GM12875 (cell line): ENCODE measurements at regions not wholly inside any gene's neighbourhood (a gene's known extent, or its start where the extent isn't known, plus 50 kb on each side); places are given as distances from the start of the nearest gene placed in this dataset.

ENCODE experiments used
- H3K4me3 ChIP-seq: one replicate; pipeline ENCODE4 v1.5.1; 2011; ENCODE audit warnings: low read depth, low read length, control low read depth
- TF ChIP-seq, protein P1 (sequence below): IDR thresholded peaks from 2 replicates; pipeline ENCODE4 v1.5.1; 2011; ENCODE audit warnings: low read depth, mild to moderate bottlenecking, control low read depth, inconsistent platforms, low read length, moderate library complexity, borderline replicate concordance; ENCODE audit not compliant: insufficient read depth

DNA sequence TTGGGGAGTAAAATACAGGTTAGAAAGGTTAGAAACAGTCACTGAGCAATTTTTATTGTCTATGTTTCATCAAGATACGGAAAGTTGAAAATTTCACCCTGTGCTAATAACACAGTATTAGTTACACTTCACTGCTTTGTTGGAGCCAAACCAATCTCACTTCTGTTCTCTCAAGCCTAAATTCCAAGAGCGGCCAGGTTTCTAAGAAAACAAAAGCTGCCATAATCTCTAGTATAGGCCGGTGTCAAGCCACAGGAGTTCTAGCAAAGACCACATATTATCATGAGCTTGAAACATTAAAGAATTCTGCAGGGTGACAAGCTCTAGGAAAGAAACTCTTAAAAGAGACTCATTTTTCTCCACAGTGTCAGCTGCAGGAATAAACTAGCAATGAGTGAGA, 128.7 kb downstream of the TXNL1 start:
- H3K4me3 ChIP-seq = no peak overlapping the region
- TF ChIP-seq, protein P1, sequence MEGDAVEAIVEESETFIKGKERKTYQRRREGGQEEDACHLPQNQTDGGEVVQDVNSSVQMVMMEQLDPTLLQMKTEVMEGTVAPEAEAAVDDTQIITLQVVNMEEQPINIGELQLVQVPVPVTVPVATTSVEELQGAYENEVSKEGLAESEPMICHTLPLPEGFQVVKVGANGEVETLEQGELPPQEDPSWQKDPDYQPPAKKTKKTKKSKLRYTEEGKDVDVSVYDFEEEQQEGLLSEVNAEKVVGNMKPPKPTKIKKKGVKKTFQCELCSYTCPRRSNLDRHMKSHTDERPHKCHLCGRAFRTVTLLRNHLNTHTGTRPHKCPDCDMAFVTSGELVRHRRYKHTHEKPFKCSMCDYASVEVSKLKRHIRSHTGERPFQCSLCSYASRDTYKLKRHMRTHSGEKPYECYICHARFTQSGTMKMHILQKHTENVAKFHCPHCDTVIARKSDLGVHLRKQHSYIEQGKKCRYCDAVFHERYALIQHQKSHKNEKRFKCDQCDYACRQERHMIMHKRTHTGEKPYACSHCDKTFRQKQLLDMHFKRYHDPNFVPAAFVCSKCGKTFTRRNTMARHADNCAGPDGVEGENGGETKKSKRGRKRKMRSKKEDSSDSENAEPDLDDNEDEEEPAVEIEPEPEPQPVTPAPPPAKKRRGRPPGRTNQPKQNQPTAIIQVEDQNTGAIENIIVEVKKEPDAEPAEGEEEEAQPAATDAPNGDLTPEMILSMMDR = no peak

DNA sequence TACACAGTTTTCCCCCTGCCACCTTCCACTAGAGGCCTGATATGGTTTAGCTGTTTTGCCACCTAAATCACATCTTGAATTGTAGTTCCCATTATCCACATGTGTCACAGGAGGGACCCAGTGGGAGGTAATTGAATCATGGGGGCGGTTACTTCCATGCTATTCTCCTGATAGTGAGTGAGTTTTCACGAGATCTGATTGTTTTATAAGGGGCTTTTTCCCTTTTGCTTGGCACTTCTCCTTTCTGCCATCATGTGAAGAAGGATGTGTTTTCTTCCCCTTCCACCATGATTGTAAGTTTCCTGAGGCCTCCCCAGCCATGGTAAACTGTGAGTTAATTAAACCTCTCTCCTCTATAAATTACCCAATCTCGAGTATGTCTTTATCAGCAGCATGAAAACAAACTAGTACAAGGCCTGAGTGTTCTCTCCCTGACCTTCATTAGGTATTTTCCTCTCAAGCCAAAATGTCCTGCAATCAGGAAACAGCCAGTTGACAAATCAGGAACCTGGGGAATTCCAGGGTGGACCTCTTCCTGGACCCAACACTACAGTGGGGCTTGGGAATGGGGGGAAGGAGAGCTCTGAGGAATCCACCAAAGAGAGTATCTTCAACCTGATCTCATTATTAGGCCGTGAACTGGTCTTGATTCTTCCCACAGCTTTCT, 129.9 kb downstream of the TXNL1 start:
- TF ChIP-seq, protein P1 = no peak

DNA sequence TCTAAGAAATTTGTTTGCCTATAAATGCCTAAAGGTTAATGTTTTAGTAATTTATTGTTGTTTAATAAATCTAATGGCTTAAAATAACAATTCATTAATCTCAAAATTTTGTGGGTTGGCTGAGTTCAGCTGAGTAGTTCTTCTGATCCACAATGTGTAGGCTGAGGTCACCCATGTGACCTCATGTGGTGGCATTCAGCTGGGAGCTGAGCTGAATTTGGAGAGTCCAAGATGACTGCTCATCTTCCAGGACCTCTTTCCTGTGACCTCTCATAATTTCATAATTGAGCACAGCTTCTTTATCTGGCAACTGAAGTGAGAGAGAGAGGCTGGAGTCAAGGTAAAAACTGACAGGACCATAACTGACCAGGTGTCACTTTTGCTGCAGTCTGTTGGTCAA, 132.4 kb downstream of the TXNL1 start:
- no peak overlapping the region for H3K4me3 ChIP-seq
- TF ChIP-seq, protein P1 = no peak

More for the DNA sequence above, 129.9 kb downstream of the TXNL1 start:
- no peak overlapping the region for H3K4me3 ChIP-seq

DNA sequence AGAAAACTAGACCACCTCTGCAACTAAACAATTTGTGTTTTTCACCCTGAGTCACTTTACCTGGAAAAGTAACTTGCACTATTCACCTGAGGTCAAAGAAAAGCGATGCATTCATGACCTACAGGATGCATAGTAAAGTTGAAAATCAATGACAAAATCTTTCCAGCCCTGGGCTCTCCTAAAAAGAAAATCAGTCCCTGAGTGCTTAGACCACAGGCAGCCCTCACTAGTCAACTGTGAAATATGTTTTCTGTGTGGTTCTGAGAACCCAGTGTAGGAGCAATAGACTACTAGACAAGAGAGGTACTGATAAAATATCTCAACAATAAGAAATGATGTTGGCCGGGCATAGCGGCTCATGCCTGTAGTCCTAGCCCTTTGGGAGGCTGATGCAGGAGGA, 133.1 kb downstream of the TXNL1 start:
- TF ChIP-seq, protein P1 = no peak
- H3K4me3 ChIP-seq = no peak overlapping the region

DNA sequence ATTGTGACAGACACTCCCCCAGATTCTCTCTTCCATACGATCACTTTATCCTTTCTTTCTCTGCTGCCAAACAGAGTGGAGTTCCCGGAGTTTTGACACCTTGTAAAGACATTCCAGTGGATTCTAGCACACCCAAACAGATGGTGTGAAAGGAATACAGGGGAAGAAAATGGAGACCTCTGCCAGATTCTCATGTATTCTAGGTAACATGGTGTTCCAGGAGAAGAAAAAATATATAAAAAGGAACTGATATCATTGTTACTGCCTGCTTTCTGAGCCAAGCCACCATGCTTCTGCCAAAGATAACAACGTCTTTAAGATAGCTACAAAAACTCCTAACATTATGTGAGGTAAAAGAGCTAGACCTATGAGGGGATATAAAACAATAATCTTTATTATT, 136.5 kb downstream of the TXNL1 start:
- TF ChIP-seq, protein P1 = no peak
- H3K4me3 ChIP-seq = no peak overlapping the region

DNA sequence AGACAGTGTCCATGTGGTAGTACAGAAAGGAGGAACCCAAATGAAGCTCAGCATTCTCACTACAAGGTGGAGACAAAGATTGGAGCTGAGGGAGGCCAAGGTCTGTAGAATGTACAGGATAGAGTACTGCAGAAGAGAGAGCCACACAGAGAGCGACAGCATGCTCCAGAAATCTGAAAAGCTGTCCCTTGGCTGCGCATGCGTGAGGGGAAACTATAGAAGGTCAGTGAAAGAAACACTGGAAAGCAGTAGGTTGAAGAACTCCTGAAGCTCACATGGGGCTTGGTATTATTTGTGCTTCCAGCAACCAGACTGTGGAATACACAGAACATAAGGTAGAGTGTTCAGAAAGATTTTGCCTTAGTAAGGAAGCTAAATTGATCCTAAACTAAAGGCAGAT, 142.5 kb downstream of the TXNL1 start:
- no peak overlapping the region for H3K4me3 ChIP-seq
- TF ChIP-seq, protein P1 = no peak

DNA sequence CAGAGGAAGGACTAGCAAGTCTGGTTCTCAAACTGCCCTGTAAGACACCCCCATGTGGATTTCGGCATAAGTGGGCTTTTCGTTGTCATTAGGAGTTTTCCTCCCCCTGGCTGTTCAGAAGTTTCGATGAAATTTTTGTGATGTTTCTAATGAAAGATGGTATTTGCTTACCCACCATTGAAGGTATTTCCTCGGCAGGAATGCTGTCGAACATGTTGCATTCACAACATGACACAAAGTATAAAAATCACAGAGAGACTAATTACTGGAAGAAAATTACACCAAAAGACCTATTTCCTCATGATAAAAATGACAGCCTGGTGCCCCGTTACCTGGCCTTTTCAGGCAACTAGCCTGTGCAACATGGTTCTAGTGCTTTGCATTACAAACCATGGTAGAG, 144.9 kb downstream of the TXNL1 start:
- TF ChIP-seq, protein P1 = no peak
- H3K4me3 ChIP-seq = no peak overlapping the region
